ENCODE measurements at regions not wholly inside any gene's neighbourhood (a gene's known extent, or its start where the extent isn't known, plus 50 kb on each side); places are given as distances from the start of the nearest gene placed in this dataset.

GRCh38 chr20:37622728-37623127, 71.1 kb upstream of the CTNNBL1 start:
- DNase-seq (ENCODE audit: insufficient read length) (no peak), FAIRE-seq (no peak)
- TF ChIP-seq POLR2AphosphoS5 (IDR thresholded peaks at IDR 0.05; ENCODE audit: low read depth, low read length) (no peak), TAF1 (IDR thresholded peaks at IDR 0.05; ENCODE audit: borderline replicate concordance, low read depth, low read length) (no peak), POLR2A (IDR thresholded peaks at IDR 0.05; ENCODE audit: low read depth, low read length) (no peak)

DNA sequence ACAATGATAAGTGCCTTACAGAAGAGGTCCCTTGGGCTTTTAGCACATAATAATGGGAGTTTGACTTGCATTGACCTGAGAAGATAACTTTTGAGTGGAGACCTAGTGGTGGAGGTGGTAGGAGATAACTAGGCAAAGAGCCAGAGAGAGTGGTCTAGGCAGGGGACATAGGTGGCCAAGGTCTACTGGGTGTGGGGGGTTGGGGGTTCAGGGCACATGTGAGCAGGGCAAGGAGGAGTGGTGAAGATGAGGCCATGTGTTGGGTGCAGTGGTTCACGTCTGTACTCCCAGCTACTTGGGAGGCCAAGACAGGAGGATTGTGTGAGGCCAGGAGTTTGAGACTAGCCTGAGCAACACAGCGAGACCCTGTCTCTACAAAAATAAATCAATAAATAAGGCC, 74.3 kb upstream of the CTNNBL1 start:
- DNase-seq (ENCODE audit: insufficient read length) (no peak), FAIRE-seq (no peak)
- no peak for TF ChIP-seq POLR2AphosphoS5 (IDR thresholded peaks at IDR 0.05; ENCODE audit: low read depth, low read length)
- TF ChIP-seq TAF1 (IDR thresholded peaks at IDR 0.05; ENCODE audit: borderline replicate concordance, low read depth, low read length): no peak
- no peak for TF ChIP-seq POLR2A (IDR thresholded peaks at IDR 0.05; ENCODE audit: low read depth, low read length)

GRCh38 chr20:37616110-37616425, 77.8 kb upstream of the CTNNBL1 start:
- FAIRE-seq: no peak
- DNase-seq (ENCODE audit: insufficient read length): no peak
- TF ChIP-seq TAF1 (IDR thresholded peaks at IDR 0.05; ENCODE audit: borderline replicate concordance, low read depth, low read length) (no peak), POLR2AphosphoS5 (IDR thresholded peaks at IDR 0.05; ENCODE audit: low read depth, low read length) (no peak), POLR2A (IDR thresholded peaks at IDR 0.05; ENCODE audit: low read depth, low read length) (no peak)

- DNase-seq (ENCODE audit: insufficient read length) (no peak), FAIRE-seq (no peak)
- no peak for TF ChIP-seq POLR2AphosphoS5 (IDR thresholded peaks at IDR 0.05; ENCODE audit: low read depth, low read length)
Observed at GRCh38 chr20:37615340-37616109, 78.3 kb upstream of the CTNNBL1 start.

GRCh38 chr20:37611852-37612251, 82.0 kb upstream of the CTNNBL1 start:
- TF ChIP-seq TAF1 (IDR thresholded peaks at IDR 0.05; ENCODE audit: borderline replicate concordance, low read depth, low read length) (no peak), POLR2AphosphoS5 (IDR thresholded peaks at IDR 0.05; ENCODE audit: low read depth, low read length) (no peak), POLR2A (IDR thresholded peaks at IDR 0.05; ENCODE audit: low read depth, low read length) (no peak)
- no peak for FAIRE-seq
- no peak for DNase-seq (ENCODE audit: insufficient read length)

GRCh38 chr20:37611346-37611745, 82.5 kb upstream of the CTNNBL1 start:
- no peak for FAIRE-seq
- DNase-seq (ENCODE audit: insufficient read length): no peak
- TF ChIP-seq POLR2A (IDR thresholded peaks at IDR 0.05; ENCODE audit: low read depth, low read length): no peak
- TF ChIP-seq TAF1 (IDR thresholded peaks at IDR 0.05; ENCODE audit: borderline replicate concordance, low read depth, low read length): no peak
- no peak for TF ChIP-seq POLR2AphosphoS5 (IDR thresholded peaks at IDR 0.05; ENCODE audit: low read depth, low read length)

DNA sequence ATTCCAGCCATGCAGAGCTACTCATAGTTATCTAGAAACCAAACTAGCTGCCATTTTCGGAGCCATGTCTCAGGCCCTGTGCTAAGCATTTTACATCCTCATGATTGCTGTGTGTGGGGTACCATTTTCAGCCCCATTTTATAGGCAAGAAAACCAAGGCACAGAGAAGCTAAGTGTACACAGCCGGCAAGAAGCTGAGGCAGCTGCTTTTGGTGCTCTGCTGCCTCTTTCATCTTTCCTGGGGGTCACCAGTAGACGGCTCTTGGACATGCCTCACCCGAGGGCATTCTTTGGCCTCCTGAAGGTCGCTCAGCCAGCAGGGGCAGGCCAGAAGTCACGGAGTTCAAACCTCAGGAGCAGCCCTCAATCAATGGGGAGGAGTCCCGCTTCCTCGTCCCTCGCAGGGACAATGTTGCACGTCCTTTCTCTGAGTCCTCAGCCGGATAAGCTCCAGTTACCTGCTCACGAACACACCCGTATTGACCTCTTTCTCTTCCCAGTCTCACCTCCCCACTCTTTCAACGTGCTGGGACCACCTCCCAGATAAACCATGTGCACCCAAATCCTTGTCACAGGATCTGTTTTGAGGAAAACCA, 82.6 kb upstream of the BLCAP start:
- DNase-seq (ENCODE audit: insufficient read length) (no peak), FAIRE-seq (no peak)
- TF ChIP-seq POLR2A (IDR thresholded peaks at IDR 0.05; ENCODE audit: low read depth, low read length) (no peak), TAF1 (IDR thresholded peaks at IDR 0.05; ENCODE audit: borderline replicate concordance, low read depth, low read length) (no peak), POLR2AphosphoS5 (IDR thresholded peaks at IDR 0.05; ENCODE audit: low read depth, low read length) (no peak)

GRCh38 chr20:37602634-37603033, 75.0 kb upstream of the BLCAP start:
- no peak for FAIRE-seq
- TF ChIP-seq POLR2AphosphoS5 (IDR thresholded peaks at IDR 0.05; ENCODE audit: low read depth, low read length) (no peak), TAF1 (IDR thresholded peaks at IDR 0.05; ENCODE audit: borderline replicate concordance, low read depth, low read length) (no peak), POLR2A (IDR thresholded peaks at IDR 0.05; ENCODE audit: low read depth, low read length) (no peak)
- no peak for DNase-seq (ENCODE audit: insufficient read length)

- no peak for FAIRE-seq
- DNase-seq (ENCODE audit: insufficient read length): no peak
- no peak for TF ChIP-seq POLR2AphosphoS5 (IDR thresholded peaks at IDR 0.05; ENCODE audit: low read depth, low read length)
- no peak for TF ChIP-seq TAF1 (IDR thresholded peaks at IDR 0.05; ENCODE audit: borderline replicate concordance, low read depth, low read length)
- TF ChIP-seq POLR2A (IDR thresholded peaks at IDR 0.05; ENCODE audit: low read depth, low read length): no peak
Observed at GRCh38 chr20:37600486-37600885, 72.8 kb upstream of the BLCAP start.

GRCh38 chr20:37598575-37599342, 71.1 kb upstream of the BLCAP start:
- FAIRE-seq (no peak), DNase-seq (ENCODE audit: insufficient read length) (no peak)
- TF ChIP-seq POLR2AphosphoS5 (IDR thresholded peaks at IDR 0.05; ENCODE audit: low read depth, low read length) (no peak), TAF1 (IDR thresholded peaks at IDR 0.05; ENCODE audit: borderline replicate concordance, low read depth, low read length) (no peak), POLR2A (IDR thresholded peaks at IDR 0.05; ENCODE audit: low read depth, low read length) (no peak)

DNA sequence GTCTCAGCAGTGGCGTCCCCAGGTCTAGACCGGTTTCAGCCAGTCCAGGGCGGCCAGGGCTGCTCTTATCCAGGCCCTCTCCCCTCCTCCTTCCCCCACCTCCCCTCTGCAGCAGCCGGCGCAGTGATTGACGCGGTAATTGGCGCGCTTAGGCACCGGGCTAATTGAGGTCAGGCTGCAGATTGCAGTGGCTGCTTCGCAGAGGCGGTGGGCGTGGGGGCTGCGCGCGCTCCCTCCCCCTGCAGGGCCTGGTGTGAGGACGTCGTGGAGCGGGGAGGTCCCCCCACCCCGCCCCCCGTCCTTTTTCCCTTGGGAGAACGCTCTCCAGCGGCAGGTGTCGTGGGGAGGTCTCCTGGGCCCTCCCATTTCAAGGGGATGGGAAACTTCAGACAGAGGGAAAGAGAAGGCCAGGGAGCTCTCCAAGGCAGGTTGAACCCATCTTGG, 70.4 kb upstream of the BLCAP start:
- FAIRE-seq (no peak), DNase-seq (ENCODE audit: insufficient read length) (no peak)
- no peak for TF ChIP-seq POLR2A (IDR thresholded peaks at IDR 0.05; ENCODE audit: low read depth, low read length)
- TF ChIP-seq POLR2AphosphoS5 (IDR thresholded peaks at IDR 0.05; ENCODE audit: low read depth, low read length): no peak
- no peak for TF ChIP-seq TAF1 (IDR thresholded peaks at IDR 0.05; ENCODE audit: borderline replicate concordance, low read depth, low read length)
